ENCODE measurements at regions not wholly inside any gene's neighbourhood (a gene's known extent, or its start where the extent isn't known, plus 50 kb on each side); places are given as distances from the start of the nearest gene placed in this dataset.

- Histone ChIP-seq H2BK120ac (replicated peaks; ENCODE audit: low read depth, low read length) (no peak overlapping the region), H3K4me3 (ENCODE audit: extremely low read depth in 1 of 4, insufficient read depth in 2 of 4, low read depth in 3 of 4, low read length in 4 of 4) (no peak overlapping the region), H4K5ac (ENCODE audit: insufficient read length, low read depth, low read length) (no peak overlapping the region), H3K4me1 (replicated peaks in 1 of 4; ENCODE audit: control insufficient read depth in 3 of 4, insufficient read depth in 4 of 4, low read length in 3 of 4) (peaks cover 0 to 1% (median 0%) of the 10 kb centered on the region in 4 experiments; a peak in 2 of 7 replicates), H3K56ac (replicated peaks; ENCODE audit: insufficient read length, low read depth, low read length) (no peak overlapping the region), H3K79me2 (ENCODE audit: control insufficient read depth in 1 of 2, insufficient read depth in 2 of 2, low read length in 2 of 2) (no peaks in the 10 kb centered on the region), H3K4ac (replicated peaks; ENCODE audit: insufficient read length, low read depth, low read length) (no peak overlapping the region), H4K8ac (ENCODE audit: extremely low read depth, insufficient read depth, low read length) (no peak overlapping the region), H3K14ac (ENCODE audit: insufficient read length) (no peak overlapping the region), H3K18ac (ENCODE audit: extremely low read depth, low read length) (no peak overlapping the region), H2AFZ (ENCODE audit: low read length) (no peak overlapping the region), H4K91ac (replicated peaks; ENCODE audit: insufficient read length, low read length) (no peak overlapping the region), H3K4me2 (ENCODE audit: insufficient read depth in 1 of 2, low read depth in 2 of 2, low read length in 2 of 2) (no peak overlapping the region), H3K23me2 (ENCODE audit: low read depth, low read length) (no peaks in the 10 kb centered on the region), H2AK5ac (ENCODE audit: low read depth, low read length) (no peak overlapping the region), H3K9me3 (ENCODE audit: insufficient read depth in 2 of 2, low read depth in 1 of 2, low read length in 1 of 2) (no peaks in the 10 kb centered on the region), H4K20me1 (replicated peaks in 1 of 2; ENCODE audit: control insufficient read depth in 1 of 2, insufficient read depth in 2 of 2, low read length in 2 of 2) (no peaks in the 10 kb centered on the region), H2BK15ac (ENCODE audit: low read length) (no peak overlapping the region), H2BK5ac (ENCODE audit: low read depth, low read length) (no peak overlapping the region), H3K9ac (replicated peaks in 1 of 4; ENCODE audit: extremely low read depth in 1 of 4, low read depth in 3 of 4, low read length in 3 of 4) (no peak overlapping the region), H2BK20ac (ENCODE audit: low read length) (no peak overlapping the region), H3K79me1 (ENCODE audit: low read depth, low read length) (no peaks in the 10 kb centered on the region), H3K27ac (ENCODE audit: low read depth, low read length) (no peak overlapping the region), H3K23ac (ENCODE audit: insufficient read length) (no peak overlapping the region), H2BK12ac (ENCODE audit: low read depth, low read length) (no peak overlapping the region), H3K36me3 (ENCODE audit: control insufficient read depth in 2 of 4, insufficient read depth in 4 of 4, low read length in 3 of 4) (no peaks in the 10 kb centered on the region), H3K27me3 (replicated peaks in 1 of 4; ENCODE audit: control insufficient read depth in 3 of 4, extremely low read depth in 1 of 4, insufficient read depth in 3 of 4, low read length in 3 of 4) (no peaks in the 10 kb centered on the region)
- ChIA-PET CTCF (ENCODE audit: partially characterized antibody) (interaction anchor here (0.8 to 1.0 kb wide), 2 partner anchors 15 to 310 kb away, joined by 3 read pairs; no protein-coding TSS in a partner anchor), POLR2A (ENCODE audit: partially characterized antibody) (no interaction called here)
- DNase-seq (ENCODE audit: low read depth in 1 of 2, low spot score in 2 of 2) (no peak), FAIRE-seq (no peak)
- WGBS, 2 experiments (ENCODE audit: extremely low coverage in 1 of 2, insufficient coverage in 1 of 2, insufficient read length in 1 of 2, insufficient replicate concordance in 2 of 2, low coverage in 1 of 2, low lambda C conversion rate in 2 of 2, missing lambda C conversion rate in 1 of 2): 87% methylated on average over 2 of the region's 2 CpGs; no CpG with 5 or more reads in 1 of the 2 experiments
- TF ChIP-seq HDAC6 (IDR thresholded peaks at IDR 0.05; ENCODE audit: low read depth, low read length) (no peak), YY1 (IDR thresholded peaks at IDR 0.05; ENCODE audit: low read depth, low read length) (no peak), POU5F1 (IDR thresholded peaks at IDR 0.05; ENCODE audit: low read depth, low read length) (no peak), CBX5 (IDR thresholded peaks at IDR 0.05; ENCODE audit: low read depth, low read length) (no peak), RXRA (IDR thresholded peaks at IDR 0.05; ENCODE audit: insufficient read depth, low read depth, low read length) (no peak), GABPA (IDR thresholded peaks at IDR 0.05; ENCODE audit: borderline replicate concordance, insufficient read depth, low read length) (no peak), SP2 (IDR thresholded peaks at IDR 0.05; ENCODE audit: low read length) (no peak), TCF12 (IDR thresholded peaks at IDR 0.05; ENCODE audit: low read depth, low read length) (no peak), CEBPB (IDR thresholded peaks at IDR 0.05; ENCODE audit: low read depth, low read length) (no peak), CBX8 (IDR thresholded peaks at IDR 0.05; ENCODE audit: borderline replicate concordance, low read depth, low read length) (no peak), SRF (IDR thresholded peaks at IDR 0.05; ENCODE audit: low read depth, low read length) (no peak), EZH2 (IDR thresholded peaks at IDR 0.05; ENCODE audit: low read depth, low read length, severe bottlenecking) (no peak)
- TF ChIP-seq, protein P1, sequence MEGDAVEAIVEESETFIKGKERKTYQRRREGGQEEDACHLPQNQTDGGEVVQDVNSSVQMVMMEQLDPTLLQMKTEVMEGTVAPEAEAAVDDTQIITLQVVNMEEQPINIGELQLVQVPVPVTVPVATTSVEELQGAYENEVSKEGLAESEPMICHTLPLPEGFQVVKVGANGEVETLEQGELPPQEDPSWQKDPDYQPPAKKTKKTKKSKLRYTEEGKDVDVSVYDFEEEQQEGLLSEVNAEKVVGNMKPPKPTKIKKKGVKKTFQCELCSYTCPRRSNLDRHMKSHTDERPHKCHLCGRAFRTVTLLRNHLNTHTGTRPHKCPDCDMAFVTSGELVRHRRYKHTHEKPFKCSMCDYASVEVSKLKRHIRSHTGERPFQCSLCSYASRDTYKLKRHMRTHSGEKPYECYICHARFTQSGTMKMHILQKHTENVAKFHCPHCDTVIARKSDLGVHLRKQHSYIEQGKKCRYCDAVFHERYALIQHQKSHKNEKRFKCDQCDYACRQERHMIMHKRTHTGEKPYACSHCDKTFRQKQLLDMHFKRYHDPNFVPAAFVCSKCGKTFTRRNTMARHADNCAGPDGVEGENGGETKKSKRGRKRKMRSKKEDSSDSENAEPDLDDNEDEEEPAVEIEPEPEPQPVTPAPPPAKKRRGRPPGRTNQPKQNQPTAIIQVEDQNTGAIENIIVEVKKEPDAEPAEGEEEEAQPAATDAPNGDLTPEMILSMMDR (IDR thresholded peaks at IDR 0.05; ENCODE audit: control extremely low read depth in 1 of 3, insufficient read depth in 1 of 3, low read depth in 1 of 3, low read length in 3 of 3): no peak
Measured at GRCh38 chr12:127401005-127401404, 866.0 kb upstream of the TMEM132C start.
